A673 (cell line): ENCODE measurements at regions not wholly inside any gene's neighbourhood (a gene's known extent, or its start where the extent isn't known, plus 50 kb on each side); places are given as distances from the start of the nearest gene placed in this dataset.

Source experiments
- CTCF ChIP-seq: fragments of 300-800, 200-600 bp; sonication (generic); conservative IDR thresholded peaks from 2 replicates; pipeline ENCODE4 v1.5.1; 2017; ENCODE audit warnings: low read depth, mild to moderate bottlenecking, antibody characterized with exemption, low read length, moderate library complexity, mixed read lengths
- EZH2 ChIP-seq: fragments of 200-600 bp; sonication (generic); IDR thresholded peaks from 2 replicates; pipeline ENCODE4 v1.6.1; 2017; ENCODE audit warnings: borderline replicate concordance, low read depth, mild to moderate bottlenecking, mixed read lengths, antibody characterized with exemption, low read length; ENCODE audit not compliant: poor library complexity, severe bottlenecking

- no peak for TF ChIP-seq CTCF
- no peak for TF ChIP-seq EZH2
Observed at GRCh38 chr4:188864741-188865140, 725.5 kb downstream of the TRIML1 start.
